GM18498 (cell line): ENCODE measurements at regions not wholly inside any gene's neighbourhood (a gene's known extent, or its start where the extent isn't known, plus 50 kb on each side); places are given as distances from the start of the nearest gene placed in this dataset.
"Not testable (repeated sequence)": the region's sequence is repeated elsewhere in the genome, so short reads cannot be mapped to it uniquely, and the experiment has no call there.

Experiments
- ATAC-seq: cut with Tn5 transposase; IDR thresholded peaks from one replicate; pipeline ENCODE4 v1.9.1; 2021; ENCODE audit warnings: mild to moderate bottlenecking, moderate library complexity; ENCODE audit not compliant: unreplicated experiment

DNA sequence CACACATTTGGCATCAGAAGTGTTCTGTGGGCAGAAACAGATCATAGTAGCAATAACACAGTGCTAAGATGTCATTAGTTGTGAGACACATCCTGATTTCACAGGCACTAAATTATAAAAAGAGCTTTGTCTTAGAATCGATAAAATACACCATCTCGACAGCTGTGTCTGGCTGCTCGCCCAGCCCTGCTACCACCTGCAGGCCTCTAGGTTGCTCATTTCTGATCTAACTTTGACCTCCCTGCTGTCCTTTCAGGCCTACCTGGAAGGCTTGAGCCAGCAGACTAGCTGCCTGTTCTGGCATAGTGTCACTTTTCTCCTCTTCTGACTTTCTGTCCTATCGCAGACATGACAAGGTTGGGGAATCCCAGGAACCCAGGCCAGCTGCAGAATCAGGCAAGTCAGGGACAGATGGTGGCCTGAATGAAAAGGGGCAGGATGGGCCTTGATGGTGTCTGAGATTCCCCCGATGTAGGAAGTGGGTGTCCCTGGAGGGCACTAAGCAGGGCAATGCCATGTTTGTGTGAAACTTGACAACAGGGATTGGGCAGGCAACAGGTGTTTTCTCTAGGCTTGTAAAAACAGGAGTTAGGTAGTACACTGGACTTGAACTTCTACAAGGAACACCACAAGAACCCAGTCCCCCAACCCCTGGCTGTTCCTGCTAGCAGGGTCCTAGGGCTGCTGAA is 66.6 kb upstream of the RHOU start:
- no peak for ATAC-seq

DNA sequence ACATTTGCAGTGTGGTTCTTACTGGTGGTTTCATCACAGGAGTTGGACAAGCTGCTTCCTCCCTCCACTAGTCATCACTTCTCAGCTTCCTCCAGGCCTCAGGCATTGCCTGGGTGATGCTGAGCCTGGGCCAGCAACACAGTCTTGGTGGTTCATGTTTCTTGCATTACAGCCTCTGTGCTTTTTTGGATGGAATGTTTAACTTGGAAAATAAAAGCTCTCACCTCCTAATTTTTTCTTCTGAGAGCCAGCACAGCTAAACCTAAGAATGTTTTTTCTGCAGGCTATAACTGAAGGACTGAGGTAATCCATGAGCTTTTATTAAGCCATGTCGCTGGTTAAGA is 66.1 kb upstream of the RHOU start:
- no peak for ATAC-seq

DNA sequence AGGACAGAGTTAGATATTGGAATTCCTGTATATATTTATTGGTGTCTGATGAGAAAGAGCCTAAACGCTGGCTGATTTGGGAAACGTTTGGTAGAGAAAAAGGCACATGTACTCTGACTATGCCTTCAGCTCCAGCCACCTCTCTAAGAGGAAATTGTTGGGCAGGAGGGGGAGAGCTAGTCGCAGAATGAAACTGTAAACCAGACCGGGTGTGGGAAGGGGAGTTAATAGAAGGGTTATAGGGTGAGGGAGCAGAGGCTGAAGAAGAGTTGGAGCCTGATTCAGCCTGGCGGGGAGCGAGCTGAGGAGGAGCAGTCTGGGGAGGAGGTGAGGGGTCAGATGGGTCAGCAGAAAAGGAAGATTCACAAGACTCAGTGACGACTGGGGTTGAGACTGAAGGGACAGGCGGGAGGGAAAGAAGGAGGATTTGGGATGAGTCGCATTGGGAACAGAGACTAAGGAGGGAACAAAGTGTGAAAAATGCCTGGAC is 54.2 kb upstream of the RHOU start:
- ATAC-seq, result not testable (repeated sequence)

DNA sequence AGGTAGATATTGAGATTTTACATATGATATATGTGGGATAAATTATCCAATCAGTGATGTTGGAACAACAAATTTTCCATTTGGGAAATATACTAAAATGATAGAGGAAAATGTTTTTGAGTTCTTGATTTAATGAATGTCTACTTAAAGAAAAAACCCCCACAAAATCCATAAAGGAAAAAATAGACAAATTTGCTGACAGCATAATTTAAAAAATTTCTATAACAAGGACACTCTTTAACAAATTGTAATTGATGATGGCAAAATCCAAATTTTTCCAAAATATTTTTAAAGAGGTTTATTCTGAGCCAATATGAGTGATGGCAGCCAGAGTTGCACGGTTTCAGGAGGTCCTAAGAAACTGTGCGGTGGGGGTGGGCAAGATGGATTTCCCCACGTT is 51.9 kb upstream of the RHOU start:
- no peak for ATAC-seq

DNA sequence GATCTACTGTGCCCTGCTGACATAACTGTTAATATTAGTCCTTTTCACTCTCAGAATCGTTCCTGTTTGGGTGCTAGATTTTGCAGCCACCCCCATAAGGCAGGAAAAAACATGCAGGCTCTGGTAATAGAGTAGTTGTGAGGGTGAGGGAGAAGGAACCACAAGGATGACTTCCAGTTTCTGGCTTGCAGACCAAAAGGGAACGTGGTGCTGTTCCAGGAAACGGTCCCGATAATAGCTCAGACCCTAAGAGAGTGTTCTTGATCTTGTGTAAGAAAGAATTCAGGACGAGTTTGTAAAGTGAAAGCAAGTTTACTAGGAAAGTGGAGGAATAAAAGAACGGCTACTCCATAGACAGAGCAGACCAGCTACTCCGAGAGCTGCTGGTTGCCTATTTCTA is 50.7 kb upstream of the RHOU start:
- ATAC-seq, result no peak

DNA sequence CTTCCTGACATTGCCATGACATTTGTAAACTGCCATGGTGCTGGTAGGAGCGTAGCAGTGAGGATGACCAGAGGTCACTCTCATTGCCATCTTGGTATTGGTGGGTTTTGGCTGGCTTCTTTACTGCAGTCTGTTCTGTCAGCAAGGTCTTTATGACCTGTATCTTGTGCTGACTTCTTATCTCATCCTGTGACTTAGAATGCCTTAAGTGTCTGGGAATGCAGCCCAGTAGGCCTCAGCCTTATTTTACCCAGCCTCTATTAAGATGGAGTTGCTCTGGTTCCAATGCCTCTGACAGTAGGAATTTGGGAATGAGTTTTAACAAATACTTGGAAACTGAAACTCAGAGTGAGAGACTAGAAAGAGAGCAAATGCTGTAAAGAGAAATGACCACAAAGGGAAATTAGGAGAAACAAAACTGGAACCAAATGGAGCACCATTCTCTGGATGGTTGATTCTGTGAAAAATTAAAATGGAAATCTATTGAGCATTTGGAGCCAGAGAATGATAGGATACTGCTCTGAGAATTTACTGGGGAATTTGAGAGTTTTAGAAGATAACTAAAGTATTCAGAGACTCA is 50.1 kb upstream of the RHOU start:
- no peak for ATAC-seq
